Tibial nerve (tissue), 4 donors: ENCODE measurements at regions not wholly inside any gene's neighbourhood (a gene's known extent, or its start where the extent isn't known, plus 50 kb on each side); places are given as distances from the start of the nearest gene placed in this dataset.

Experiments used
- DNase-seq, 2 donors: peaks; one replicate each; pipeline ENCODE4 v3.0.0-alpha.2; 2019; ENCODE audit warnings: low spot score in 2 of 2
- H3K27ac ChIP-seq, 4 donors: fragments of 200-600 bp; sonication (generic) in 3 of 4; one replicate each; pipeline ENCODE4 v1.5.1; 2017 to 2019; ENCODE audit warnings: mild to moderate bottlenecking in 1 of 4
- H3K27me3 ChIP-seq, 2 donors: fragments of 200-600 bp; sonication (generic) in 1 of 2; one replicate each; pipeline versions ENCODE4 v1.5.1 to v1.6.0; 2017 to 2019
- H3K36me3 ChIP-seq, 3 donors: fragments of 200-600 bp; sonication (generic); one replicate each; pipeline ENCODE4 v1.5.1; 2018 to 2019
- H3K4me1 ChIP-seq, 4 donors: fragments of 200-600 bp; sonication (generic) in 3 of 4; one replicate each; pipeline ENCODE4 v1.5.1; 2017 to 2019
- H3K4me3 ChIP-seq, 4 donors: fragments of 200-600 bp; sonication (generic) in 3 of 4; one replicate each; pipeline ENCODE4 v1.5.1; 2017 to 2019; ENCODE audit warnings: mild to moderate bottlenecking in 1 of 4, moderate library complexity in 1 of 4
- H3K9me3 ChIP-seq, 4 donors: fragments of 200-600 bp; sonication (generic) in 3 of 4; one replicate each; pipeline ENCODE4 v1.5.1; 2017 to 2019
- EP300 ChIP-seq, 2 donors: sonication (generic); formaldehyde crosslinking; IDR thresholded peaks; one replicate each; pipeline ENCODE4 v1.6.1; 2017; ENCODE audit warnings: antibody characterized with exemption in 2 of 2, mild to moderate bottlenecking in 1 of 2
- POLR2A ChIP-seq, 2 donors: fragments of 450-650 bp; IDR thresholded peaks; one replicate each; pipeline ENCODE4 v1.6.1; 2017; ENCODE audit warnings: antibody characterized with exemption in 2 of 2, mild to moderate bottlenecking in 2 of 2, moderate library complexity in 2 of 2
- WGBS, 2 donors: methylation state at CpG; one replicate each; pipeline ENCODE4 v1.1.5; 2018; 5-methylcytosine and 5-hydroxymethylcytosine counted together
- TF ChIP-seq, protein P1 (sequence below), 5 experiments: fragments of 200-600 bp in 3 of 5; fragments of 450-650 bp in 2 of 5; sonication (generic) in 3 of 5; IDR thresholded peaks; one replicate each; pipeline ENCODE4 v1.5.1; 2016 to 2019; ENCODE audit warnings: antibody characterized with exemption in 5 of 5, mild to moderate bottlenecking in 3 of 5, moderate library complexity in 2 of 5

DNA sequence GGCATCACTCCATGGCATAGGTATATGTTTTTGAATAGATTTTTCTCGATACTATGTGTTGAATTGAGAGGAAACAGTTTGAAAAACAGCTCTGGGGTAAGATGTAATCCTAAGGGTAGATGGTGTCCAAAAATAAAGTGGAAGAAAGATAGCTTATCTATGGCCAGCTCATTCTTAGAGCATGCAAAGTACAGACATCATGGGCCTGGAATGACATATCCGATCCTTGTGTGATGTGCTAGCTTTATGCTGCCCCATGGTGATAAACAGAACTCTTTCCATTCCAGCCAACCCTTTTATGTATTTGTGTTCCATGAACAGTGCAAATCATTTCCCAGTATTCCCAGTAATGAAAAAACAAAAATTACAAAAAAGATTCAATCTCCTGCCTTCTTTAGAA is 390.2 kb upstream of the NXPH2 start:
- DNase-seq: no peak
- H3K27me3 ChIP-seq: no peaks in the 10 kb centered on the region

DNA sequence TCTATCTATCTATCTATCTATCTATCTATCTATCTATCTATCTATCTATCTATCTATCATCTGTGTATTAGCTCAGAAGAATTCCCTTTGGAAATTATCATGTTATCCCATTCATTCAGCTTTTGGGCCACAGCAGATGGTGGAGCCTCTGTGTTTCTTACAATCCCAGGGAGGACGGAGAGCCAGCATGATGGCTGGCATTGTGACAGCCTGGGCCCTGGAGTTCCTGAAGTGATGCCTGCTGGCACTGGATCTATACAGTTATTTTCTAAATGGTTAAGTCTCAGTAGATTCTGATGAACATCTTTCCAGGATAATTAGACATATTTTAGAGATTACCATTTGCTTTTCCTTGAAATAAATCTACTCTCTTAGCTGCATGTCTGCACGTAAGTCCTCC is 385.4 kb upstream of the NXPH2 start:
- Histone ChIP-seq H3K27me3 (no peaks in the 10 kb centered on the region), H3K36me3 (no peaks in the 10 kb centered on the region), H3K4me3 (no peak overlapping the region), H3K4me1 (no peaks in the 10 kb centered on the region), H3K9me3 (no peaks in the 10 kb centered on the region), H3K27ac (no peak overlapping the region)
- TF ChIP-seq POLR2A (IDR thresholded peaks at IDR 0.05): no peak
- TF ChIP-seq, protein P1, sequence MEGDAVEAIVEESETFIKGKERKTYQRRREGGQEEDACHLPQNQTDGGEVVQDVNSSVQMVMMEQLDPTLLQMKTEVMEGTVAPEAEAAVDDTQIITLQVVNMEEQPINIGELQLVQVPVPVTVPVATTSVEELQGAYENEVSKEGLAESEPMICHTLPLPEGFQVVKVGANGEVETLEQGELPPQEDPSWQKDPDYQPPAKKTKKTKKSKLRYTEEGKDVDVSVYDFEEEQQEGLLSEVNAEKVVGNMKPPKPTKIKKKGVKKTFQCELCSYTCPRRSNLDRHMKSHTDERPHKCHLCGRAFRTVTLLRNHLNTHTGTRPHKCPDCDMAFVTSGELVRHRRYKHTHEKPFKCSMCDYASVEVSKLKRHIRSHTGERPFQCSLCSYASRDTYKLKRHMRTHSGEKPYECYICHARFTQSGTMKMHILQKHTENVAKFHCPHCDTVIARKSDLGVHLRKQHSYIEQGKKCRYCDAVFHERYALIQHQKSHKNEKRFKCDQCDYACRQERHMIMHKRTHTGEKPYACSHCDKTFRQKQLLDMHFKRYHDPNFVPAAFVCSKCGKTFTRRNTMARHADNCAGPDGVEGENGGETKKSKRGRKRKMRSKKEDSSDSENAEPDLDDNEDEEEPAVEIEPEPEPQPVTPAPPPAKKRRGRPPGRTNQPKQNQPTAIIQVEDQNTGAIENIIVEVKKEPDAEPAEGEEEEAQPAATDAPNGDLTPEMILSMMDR (IDR thresholded peaks at IDR 0.05): no peak
- no peak for TF ChIP-seq EP300 (IDR thresholded peaks at IDR 0.05)
- DNase-seq: no peak
- WGBS, 2 donors: 77 to 88% methylated on average over 2 of the region's 2 CpGs

More for the DNA sequence above, 390.2 kb upstream of the NXPH2 start:
- Histone ChIP-seq H3K9me3 (no peaks in the 10 kb centered on the region), H3K4me1 (no peaks in the 10 kb centered on the region), H3K27ac (no peak overlapping the region), H3K36me3 (no peaks in the 10 kb centered on the region), H3K4me3 (no peak overlapping the region)
- WGBS, 2 donors: 88 to 89% methylated on average over 2 of the region's 2 CpGs
- TF ChIP-seq, protein P1 (IDR thresholded peaks at IDR 0.05): no peak
- no peak for TF ChIP-seq POLR2A (IDR thresholded peaks at IDR 0.05)

DNA sequence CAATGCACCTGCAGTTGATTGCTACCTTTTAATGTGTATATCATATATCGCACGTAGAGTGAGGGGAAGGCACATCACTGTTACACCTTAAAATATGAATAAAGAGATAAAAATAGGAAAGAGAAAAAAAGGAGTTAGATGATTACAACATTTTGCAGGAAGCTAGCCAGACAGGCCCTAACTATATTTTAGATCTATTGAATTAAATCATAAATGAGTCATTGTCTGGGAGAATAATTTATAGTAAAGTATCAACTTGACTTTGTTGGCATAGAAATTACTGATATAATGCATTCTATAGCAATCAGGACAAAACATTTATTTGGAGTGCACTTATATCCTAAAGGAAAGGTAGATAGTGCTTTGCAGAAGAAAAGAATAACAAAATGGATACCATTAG is 384.9 kb upstream of the NXPH2 start:
- Histone ChIP-seq H3K36me3 (no peaks in the 10 kb centered on the region), H3K4me3 (no peak overlapping the region), H3K27me3 (no peaks in the 10 kb centered on the region), H3K9me3 (no peaks in the 10 kb centered on the region), H3K27ac (no peak overlapping the region), H3K4me1 (no peaks in the 10 kb centered on the region)
- WGBS, 2 donors: 88 to 91% methylated on average over 2 of the region's 2 CpGs
- DNase-seq: no peak
- TF ChIP-seq POLR2A (IDR thresholded peaks at IDR 0.05) (no peak), EP300 (IDR thresholded peaks at IDR 0.05) (no peak)
- TF ChIP-seq, protein P1 (IDR thresholded peaks at IDR 0.05): no peak

DNA sequence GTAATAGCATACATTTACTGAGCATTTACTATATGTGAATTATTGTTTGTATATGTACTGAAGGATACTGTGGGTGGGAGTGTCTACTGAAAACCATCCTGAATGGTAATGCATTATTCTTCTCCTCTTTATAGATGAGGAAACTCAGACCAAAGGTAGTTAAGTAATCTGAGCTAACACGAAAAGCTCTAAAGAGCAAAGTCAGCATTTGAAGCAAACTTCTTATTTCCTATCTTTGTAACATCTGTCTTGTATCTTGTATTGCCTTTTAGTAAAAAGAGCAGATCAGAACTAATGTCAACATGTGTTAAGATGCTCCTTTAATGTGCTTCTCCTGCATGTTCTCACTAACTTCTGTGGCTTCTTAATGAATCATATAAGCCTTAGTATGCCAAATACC is 382.8 kb upstream of the NXPH2 start:
- Histone ChIP-seq H3K36me3 (no peaks in the 10 kb centered on the region), H3K4me3 (no peak overlapping the region), H3K27ac (no peak overlapping the region), H3K4me1 (no peaks in the 10 kb centered on the region), H3K9me3 (no peaks in the 10 kb centered on the region), H3K27me3 (no peaks in the 10 kb centered on the region)
- 78 to 90% methylated on average over 1 of the region's 1 CpG for WGBS, 2 donors
- DNase-seq: no peak
- TF ChIP-seq, protein P1 (IDR thresholded peaks at IDR 0.05): no peak
- TF ChIP-seq POLR2A (IDR thresholded peaks at IDR 0.05) (no peak), EP300 (IDR thresholded peaks at IDR 0.05) (no peak)

DNA sequence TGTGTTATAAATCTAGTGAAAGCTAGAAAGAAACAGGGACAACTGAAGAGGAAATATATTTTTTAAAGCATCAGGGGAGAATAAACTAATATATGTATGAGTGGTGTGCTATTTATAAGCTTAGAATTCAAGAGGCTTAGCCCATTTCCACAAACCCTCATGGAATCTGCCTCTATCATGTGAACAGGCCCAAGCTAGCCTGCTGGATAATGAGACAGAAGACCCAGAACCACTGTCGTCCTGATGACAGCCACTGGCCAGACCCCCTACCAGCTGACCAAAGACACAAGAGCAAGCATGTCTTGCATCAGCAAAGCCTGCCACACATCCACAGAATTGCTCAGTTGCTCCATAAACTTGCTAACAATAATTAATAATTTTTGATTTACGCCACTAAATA is 382.3 kb upstream of the NXPH2 start:
- H3K4me3 ChIP-seq: no peak overlapping the region
- H3K4me1 ChIP-seq: no peaks in the 10 kb centered on the region
- H3K27ac ChIP-seq: no peak overlapping the region
- 72 to 83% methylated on average over 2 of the region's 2 CpGs for WGBS, 2 donors
- no peaks in the 10 kb centered on the region for H3K36me3 ChIP-seq
- no peak for DNase-seq
- H3K27me3 ChIP-seq: no peaks in the 10 kb centered on the region
- no peaks in the 10 kb centered on the region for H3K9me3 ChIP-seq
- TF ChIP-seq EP300 (IDR thresholded peaks at IDR 0.05): no peak

DNA sequence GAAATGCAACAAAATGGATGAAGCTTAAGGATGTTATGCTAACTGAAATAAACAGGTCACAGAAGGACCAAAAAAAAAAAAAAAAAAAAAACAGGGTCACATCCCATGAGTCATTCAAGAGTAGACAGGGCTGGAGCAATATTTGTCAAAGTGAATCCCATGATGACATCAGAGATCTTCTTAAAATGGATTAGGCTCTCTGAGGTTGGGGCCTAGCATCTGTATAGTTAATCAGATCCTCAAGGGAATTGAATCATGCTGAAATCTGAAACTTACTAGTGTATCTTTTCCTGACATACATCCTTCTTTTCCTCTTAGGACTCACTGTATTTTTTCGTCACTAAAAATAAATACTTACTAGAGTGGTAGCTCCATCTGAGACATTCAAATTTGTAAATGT is 380.6 kb upstream of the NXPH2 start:
- WGBS, 2 donors: 45 to 63% methylated on average over 1 of the region's 1 CpG
- DNase-seq: no peak
- Histone ChIP-seq H3K4me1 (no peaks in the 10 kb centered on the region), H3K27me3 (no peaks in the 10 kb centered on the region), H3K4me3 (no peak overlapping the region), H3K36me3 (no peaks in the 10 kb centered on the region), H3K27ac (no peak overlapping the region), H3K9me3 (no peaks in the 10 kb centered on the region)
- TF ChIP-seq POLR2A (IDR thresholded peaks at IDR 0.05) (no peak), EP300 (IDR thresholded peaks at IDR 0.05) (no peak)
- TF ChIP-seq, protein P1 (IDR thresholded peaks at IDR 0.05): no peak
